GM12878 (cell line): ENCODE measurements at regions not wholly inside any gene's neighbourhood (a gene's known extent, or its start where the extent isn't known, plus 50 kb on each side); places are given as distances from the start of the nearest gene placed in this dataset.

Experiments
- BCL11A ChIP-seq: IDR thresholded peaks from 2 replicates; pipeline ENCODE4 v1.6.1; 2011; ENCODE audit warnings: low read depth, low read length
- BRCA1 ChIP-seq: IDR thresholded peaks from 2 replicates; pipeline ENCODE4 v1.6.1; 2011; ENCODE audit warnings: low read depth, low read length, improper control_type of control experiment
- CBX5 ChIP-seq: sonication (generic); IDR thresholded peaks from 2 replicates; pipeline ENCODE4 v1.6.1; 2016; ENCODE audit warnings: low read depth, moderate library complexity, mild to moderate bottlenecking, inconsistent platforms
- ETV6 ChIP-seq, 2 experiments: fragments of 450-650 bp in 1 of 2; IDR thresholded peaks in 1 of 2; conservative IDR thresholded peaks in 1 of 2; 2 replicates each; pipeline ENCODE4 v1.6.1; 2014; ENCODE audit warnings: antibody characterized with exemption in 1 of 2, borderline replicate concordance in 1 of 2, low read depth in 1 of 2, mild to moderate bottlenecking in 1 of 2, moderate library complexity in 1 of 2
- GABPA ChIP-seq: IDR thresholded peaks from 2 replicates; pipeline ENCODE4 v1.6.1; 2014; ENCODE audit warnings: antibody characterized with exemption, low read depth, mild to moderate bottlenecking, inconsistent platforms
- IKZF1 ChIP-seq: fragments of 450-650 bp; conservative IDR thresholded peaks from 2 replicates; pipeline ENCODE4 v1.6.1; 2017; ENCODE audit warnings: antibody characterized with exemption, mild to moderate bottlenecking
- KAT2A ChIP-seq: conservative IDR thresholded peaks from 2 replicates; pipeline ENCODE4 v1.6.1; 2011; ENCODE audit warnings: low read depth, low read length; ENCODE audit not compliant: control insufficient read depth
- MEF2B ChIP-seq: fragments of 450-650 bp; IDR thresholded peaks from 2 replicates; pipeline ENCODE4 v1.6.1; 2018; ENCODE audit warnings: mild to moderate bottlenecking, moderate library complexity; ENCODE audit not compliant: partially characterized antibody, poor library complexity, severe bottlenecking
- PAX5 ChIP-seq: IDR thresholded peaks from 2 replicates; pipeline ENCODE4 v1.6.1; 2011; ENCODE audit warnings: low read depth, low read length, borderline replicate concordance
- POLR2A ChIP-seq: IDR thresholded peaks from 2 replicates; pipeline ENCODE4 v1.6.1; 2011; ENCODE audit warnings: low read depth, mild to moderate bottlenecking, low read length
- POU2F2 ChIP-seq: IDR thresholded peaks from 3 replicates; pipeline ENCODE4 v1.6.1; 2011; ENCODE audit warnings: low read depth, mild to moderate bottlenecking, low read length, borderline replicate concordance
- SMARCA5 ChIP-seq: fragments of 450-650 bp; IDR thresholded peaks from 2 replicates; pipeline ENCODE4 v1.6.1; 2017; ENCODE audit warnings: mild to moderate bottlenecking
- SUPT20H ChIP-seq: IDR thresholded peaks from 2 replicates; pipeline ENCODE4 v1.6.1; 2011; ENCODE audit warnings: low read depth, mild to moderate bottlenecking, low read length, moderate library complexity, borderline replicate concordance; ENCODE audit not compliant: control insufficient read depth
- ZNF274 ChIP-seq: IDR thresholded peaks from one replicate; pipeline ENCODE4 v1.8.0; 2011; ENCODE audit not compliant: insufficient read length, insufficient read depth
- ZNF687 ChIP-seq: fragments of 450-650 bp; IDR thresholded peaks from 2 replicates; pipeline ENCODE4 v1.6.1; 2017; ENCODE audit warnings: mild to moderate bottlenecking, moderate library complexity
- ZZZ3 ChIP-seq: IDR thresholded peaks from 2 replicates; pipeline ENCODE4 v1.6.1; 2011; ENCODE audit warnings: low read depth; ENCODE audit not compliant: control insufficient read depth, insufficient read length
- TF ChIP-seq, protein P1 (sequence below): fragments of 450-650 bp; IDR thresholded peaks from 2 replicates; pipeline ENCODE4 v1.6.1; 2014; ENCODE audit warnings: mild to moderate bottlenecking
- TF ChIP-seq, protein P2 (sequence below): fragments of 450-650 bp; formaldehyde crosslinking; IDR thresholded peaks from 2 replicates; pipeline ENCODE4 v1.5.0; 2022; ENCODE audit warnings: mild to moderate bottlenecking, missing genetic modification characterization
- TF ChIP-seq, protein P3 (sequence below): fragments of 450-650 bp; IDR thresholded peaks from 2 replicates; pipeline ENCODE4 v1.6.1; 2017; ENCODE audit warnings: mild to moderate bottlenecking
- TF ChIP-seq, protein P4 (sequence below): IDR thresholded peaks from 2 replicates; pipeline ENCODE4 v1.6.1; 2012; ENCODE audit warnings: low read length, inconsistent platforms

- TF ChIP-seq, protein P1, sequence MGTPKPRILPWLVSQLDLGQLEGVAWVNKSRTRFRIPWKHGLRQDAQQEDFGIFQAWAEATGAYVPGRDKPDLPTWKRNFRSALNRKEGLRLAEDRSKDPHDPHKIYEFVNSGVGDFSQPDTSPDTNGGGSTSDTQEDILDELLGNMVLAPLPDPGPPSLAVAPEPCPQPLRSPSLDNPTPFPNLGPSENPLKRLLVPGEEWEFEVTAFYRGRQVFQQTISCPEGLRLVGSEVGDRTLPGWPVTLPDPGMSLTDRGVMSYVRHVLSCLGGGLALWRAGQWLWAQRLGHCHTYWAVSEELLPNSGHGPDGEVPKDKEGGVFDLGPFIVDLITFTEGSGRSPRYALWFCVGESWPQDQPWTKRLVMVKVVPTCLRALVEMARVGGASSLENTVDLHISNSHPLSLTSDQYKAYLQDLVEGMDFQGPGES, result no peak
- no peak for TF ChIP-seq ZZZ3
- TF ChIP-seq SMARCA5, result no peak
- TF ChIP-seq CBX5, result 0 out of 2 replicates have a peak, but pooled peaks have one; percentile 55
- TF ChIP-seq, protein P2, sequence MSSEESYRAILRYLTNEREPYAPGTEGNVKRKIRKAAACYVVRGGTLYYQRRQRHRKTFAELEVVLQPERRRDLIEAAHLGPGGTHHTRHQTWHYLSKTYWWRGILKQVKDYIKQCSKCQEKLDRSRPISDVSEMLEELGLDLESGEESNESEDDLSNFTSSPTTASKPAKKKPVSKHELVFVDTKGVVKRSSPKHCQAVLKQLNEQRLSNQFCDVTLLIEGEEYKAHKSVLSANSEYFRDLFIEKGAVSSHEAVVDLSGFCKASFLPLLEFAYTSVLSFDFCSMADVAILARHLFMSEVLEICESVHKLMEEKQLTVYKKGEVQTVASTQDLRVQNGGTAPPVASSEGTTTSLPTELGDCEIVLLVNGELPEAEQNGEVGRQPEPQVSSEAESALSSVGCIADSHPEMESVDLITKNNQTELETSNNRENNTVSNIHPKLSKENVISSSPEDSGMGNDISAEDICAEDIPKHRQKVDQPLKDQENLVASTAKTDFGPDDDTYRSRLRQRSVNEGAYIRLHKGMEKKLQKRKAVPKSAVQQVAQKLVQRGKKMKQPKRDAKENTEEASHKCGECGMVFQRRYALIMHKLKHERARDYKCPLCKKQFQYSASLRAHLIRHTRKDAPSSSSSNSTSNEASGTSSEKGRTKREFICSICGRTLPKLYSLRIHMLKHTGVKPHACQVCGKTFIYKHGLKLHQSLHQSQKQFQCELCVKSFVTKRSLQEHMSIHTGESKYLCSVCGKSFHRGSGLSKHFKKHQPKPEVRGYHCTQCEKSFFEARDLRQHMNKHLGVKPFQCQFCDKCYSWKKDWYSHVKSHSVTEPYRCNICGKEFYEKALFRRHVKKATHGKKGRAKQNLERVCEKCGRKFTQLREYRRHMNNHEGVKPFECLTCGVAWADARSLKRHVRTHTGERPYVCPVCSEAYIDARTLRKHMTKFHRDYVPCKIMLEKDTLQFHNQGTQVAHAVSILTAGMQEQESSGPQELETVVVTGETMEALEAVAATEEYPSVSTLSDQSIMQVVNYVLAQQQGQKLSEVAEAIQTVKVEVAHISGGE, result no peak
- TF ChIP-seq KAT2A, result no peak
- TF ChIP-seq BCL11A, result peak; percentile 98
- peak; percentile 74; the same call in 1 of the 2 replicates for TF ChIP-seq PAX5
- TF ChIP-seq, protein P3, sequence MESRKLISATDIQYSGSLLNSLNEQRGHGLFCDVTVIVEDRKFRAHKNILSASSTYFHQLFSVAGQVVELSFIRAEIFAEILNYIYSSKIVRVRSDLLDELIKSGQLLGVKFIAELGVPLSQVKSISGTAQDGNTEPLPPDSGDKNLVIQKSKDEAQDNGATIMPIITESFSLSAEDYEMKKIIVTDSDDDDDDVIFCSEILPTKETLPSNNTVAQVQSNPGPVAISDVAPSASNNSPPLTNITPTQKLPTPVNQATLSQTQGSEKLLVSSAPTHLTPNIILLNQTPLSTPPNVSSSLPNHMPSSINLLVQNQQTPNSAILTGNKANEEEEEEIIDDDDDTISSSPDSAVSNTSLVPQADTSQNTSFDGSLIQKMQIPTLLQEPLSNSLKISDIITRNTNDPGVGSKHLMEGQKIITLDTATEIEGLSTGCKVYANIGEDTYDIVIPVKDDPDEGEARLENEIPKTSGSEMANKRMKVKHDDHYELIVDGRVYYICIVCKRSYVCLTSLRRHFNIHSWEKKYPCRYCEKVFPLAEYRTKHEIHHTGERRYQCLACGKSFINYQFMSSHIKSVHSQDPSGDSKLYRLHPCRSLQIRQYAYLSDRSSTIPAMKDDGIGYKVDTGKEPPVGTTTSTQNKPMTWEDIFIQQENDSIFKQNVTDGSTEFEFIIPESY, result no peak
- TF ChIP-seq ETV6 (conservative IDR thresholded peaks at IDR 0.05 in 1 of 2, IDR thresholded peaks at IDR 0.05 in 1 of 2; ENCODE audit: borderline replicate concordance in 1 of 2, low read depth in 1 of 2), result peak in 1 of 2 experiments; percentile 92; a peak in 2 of 4 replicates
- TF ChIP-seq MEF2B, result peak; percentile 64
- TF ChIP-seq BRCA1, result no peak
- TF ChIP-seq GABPA, result peak; percentile 46; the same call in 1 of the 2 replicates
- peak; percentile 99 for TF ChIP-seq IKZF1
- TF ChIP-seq POLR2A, result no peak
- no peak for TF ChIP-seq ZNF687
- TF ChIP-seq ZNF274, result no peak
- TF ChIP-seq, protein P4, sequence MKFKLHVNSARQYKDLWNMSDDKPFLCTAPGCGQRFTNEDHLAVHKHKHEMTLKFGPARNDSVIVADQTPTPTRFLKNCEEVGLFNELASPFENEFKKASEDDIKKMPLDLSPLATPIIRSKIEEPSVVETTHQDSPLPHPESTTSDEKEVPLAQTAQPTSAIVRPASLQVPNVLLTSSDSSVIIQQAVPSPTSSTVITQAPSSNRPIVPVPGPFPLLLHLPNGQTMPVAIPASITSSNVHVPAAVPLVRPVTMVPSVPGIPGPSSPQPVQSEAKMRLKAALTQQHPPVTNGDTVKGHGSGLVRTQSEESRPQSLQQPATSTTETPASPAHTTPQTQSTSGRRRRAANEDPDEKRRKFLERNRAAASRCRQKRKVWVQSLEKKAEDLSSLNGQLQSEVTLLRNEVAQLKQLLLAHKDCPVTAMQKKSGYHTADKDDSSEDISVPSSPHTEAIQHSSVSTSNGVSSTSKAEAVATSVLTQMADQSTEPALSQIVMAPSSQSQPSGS, result peak; percentile 94
- no peak for TF ChIP-seq SUPT20H
- peak; percentile 41; the same call in 1 of the 3 replicates for TF ChIP-seq POU2F2
Measured at GRCh38 chr12:46108721-46109120, 118.3 kb upstream of the SCAF11 start (continued).
